C4-2B (cell line): ENCODE measurements at regions not wholly inside any gene's neighbourhood (a gene's known extent, or its start where the extent isn't known, plus 50 kb on each side); places are given as distances from the start of the nearest gene placed in this dataset.

Experiments
- ZFX ChIP-seq: fragments of 450-650 bp; IDR thresholded peaks from 2 replicates; pipeline ENCODE4 v1.6.1; 2017
- TF ChIP-seq, protein P1 (sequence below): fragments of 450-650 bp; conservative IDR thresholded peaks from 2 replicates; pipeline ENCODE4 v1.5.1; 2017; ENCODE audit warnings: mild to moderate bottlenecking

DNA sequence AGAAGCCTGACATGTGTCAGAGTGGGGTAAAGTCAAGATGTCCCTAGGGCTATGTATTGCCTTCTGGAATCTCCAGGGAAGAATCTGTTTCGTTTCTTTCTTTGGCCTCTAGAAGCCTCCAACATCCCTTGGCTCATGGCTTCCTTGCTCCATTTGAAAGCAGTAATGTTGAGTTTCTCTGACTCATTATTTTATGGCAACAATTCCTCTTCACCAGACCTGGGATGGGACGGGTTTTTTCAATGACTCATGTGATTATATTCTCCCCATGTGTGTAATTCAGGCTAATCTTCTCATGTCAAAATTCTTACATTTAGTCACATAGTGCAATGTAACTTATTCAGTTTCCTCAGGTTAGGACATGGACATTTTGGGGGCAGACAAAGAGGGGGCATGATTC is 1038.6 kb downstream of the CBLN2 start:
- TF ChIP-seq, protein P1, sequence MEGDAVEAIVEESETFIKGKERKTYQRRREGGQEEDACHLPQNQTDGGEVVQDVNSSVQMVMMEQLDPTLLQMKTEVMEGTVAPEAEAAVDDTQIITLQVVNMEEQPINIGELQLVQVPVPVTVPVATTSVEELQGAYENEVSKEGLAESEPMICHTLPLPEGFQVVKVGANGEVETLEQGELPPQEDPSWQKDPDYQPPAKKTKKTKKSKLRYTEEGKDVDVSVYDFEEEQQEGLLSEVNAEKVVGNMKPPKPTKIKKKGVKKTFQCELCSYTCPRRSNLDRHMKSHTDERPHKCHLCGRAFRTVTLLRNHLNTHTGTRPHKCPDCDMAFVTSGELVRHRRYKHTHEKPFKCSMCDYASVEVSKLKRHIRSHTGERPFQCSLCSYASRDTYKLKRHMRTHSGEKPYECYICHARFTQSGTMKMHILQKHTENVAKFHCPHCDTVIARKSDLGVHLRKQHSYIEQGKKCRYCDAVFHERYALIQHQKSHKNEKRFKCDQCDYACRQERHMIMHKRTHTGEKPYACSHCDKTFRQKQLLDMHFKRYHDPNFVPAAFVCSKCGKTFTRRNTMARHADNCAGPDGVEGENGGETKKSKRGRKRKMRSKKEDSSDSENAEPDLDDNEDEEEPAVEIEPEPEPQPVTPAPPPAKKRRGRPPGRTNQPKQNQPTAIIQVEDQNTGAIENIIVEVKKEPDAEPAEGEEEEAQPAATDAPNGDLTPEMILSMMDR = no peak
- TF ChIP-seq ZFX = no peak
